ENCODE measurements at regions not wholly inside any gene's neighbourhood (a gene's known extent, or its start where the extent isn't known, plus 50 kb on each side); places are given as distances from the start of the nearest gene placed in this dataset.
A peak's percentile ranks its signal among the peaks of the same experiment; 100 is the strongest.

GRCh38 chr1:10941891-10942541, 70.4 kb upstream of the TARDBP start:
- TF ChIP-seq EZH2 (IDR thresholded peaks at IDR 0.05; ENCODE audit: borderline replicate concordance, low read depth, low read length, severe bottlenecking), result no peak
- TF ChIP-seq, protein P1, sequence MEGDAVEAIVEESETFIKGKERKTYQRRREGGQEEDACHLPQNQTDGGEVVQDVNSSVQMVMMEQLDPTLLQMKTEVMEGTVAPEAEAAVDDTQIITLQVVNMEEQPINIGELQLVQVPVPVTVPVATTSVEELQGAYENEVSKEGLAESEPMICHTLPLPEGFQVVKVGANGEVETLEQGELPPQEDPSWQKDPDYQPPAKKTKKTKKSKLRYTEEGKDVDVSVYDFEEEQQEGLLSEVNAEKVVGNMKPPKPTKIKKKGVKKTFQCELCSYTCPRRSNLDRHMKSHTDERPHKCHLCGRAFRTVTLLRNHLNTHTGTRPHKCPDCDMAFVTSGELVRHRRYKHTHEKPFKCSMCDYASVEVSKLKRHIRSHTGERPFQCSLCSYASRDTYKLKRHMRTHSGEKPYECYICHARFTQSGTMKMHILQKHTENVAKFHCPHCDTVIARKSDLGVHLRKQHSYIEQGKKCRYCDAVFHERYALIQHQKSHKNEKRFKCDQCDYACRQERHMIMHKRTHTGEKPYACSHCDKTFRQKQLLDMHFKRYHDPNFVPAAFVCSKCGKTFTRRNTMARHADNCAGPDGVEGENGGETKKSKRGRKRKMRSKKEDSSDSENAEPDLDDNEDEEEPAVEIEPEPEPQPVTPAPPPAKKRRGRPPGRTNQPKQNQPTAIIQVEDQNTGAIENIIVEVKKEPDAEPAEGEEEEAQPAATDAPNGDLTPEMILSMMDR (IDR thresholded peaks at IDR 0.05; ENCODE audit: extremely low read depth in 1 of 2, insufficient read depth in 1 of 2, low read depth in 1 of 2, low read length in 2 of 2), result peak; percentile 91 to 98
- TF ChIP-seq, protein P2, sequence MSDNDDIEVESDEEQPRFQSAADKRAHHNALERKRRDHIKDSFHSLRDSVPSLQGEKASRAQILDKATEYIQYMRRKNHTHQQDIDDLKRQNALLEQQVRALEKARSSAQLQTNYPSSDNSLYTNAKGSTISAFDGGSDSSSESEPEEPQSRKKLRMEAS (IDR thresholded peaks at IDR 0.05; ENCODE audit: insufficient read depth, insufficient read length), result no peak
- TF ChIP-seq POLR2A (IDR thresholded peaks at IDR 0.05; ENCODE audit: low read depth, low read length), result no peak
- no peak for TF ChIP-seq JUN (IDR thresholded peaks at IDR 0.05; ENCODE audit: borderline replicate concordance, insufficient read depth, insufficient read length, low read depth)
- no peak for TF ChIP-seq POLR2AphosphoS5 (IDR thresholded peaks at IDR 0.05; ENCODE audit: insufficient read depth, low read depth, low read length)
- no peak for TF ChIP-seq FOS (IDR thresholded peaks at IDR 0.05; ENCODE audit: borderline replicate concordance, insufficient read depth, low read length)
